Activated CD4-positive, alpha-beta T cell treated with anti-CD3 and anti-CD28 coated beads, Interleukin-2, amount 10 ng/mL, durations not matched to agents 7 days and 5 days (primary cell): ENCODE measurements at regions not wholly inside any gene's neighbourhood (a gene's known extent, or its start where the extent isn't known, plus 50 kb on each side); places are given as distances from the start of the nearest gene placed in this dataset.

ENCODE experiments used
- CTCF ChIA-PET: fragments of 350-600 bp; sonication (Branson Sonifier 250); formaldehyde crosslinking; loops from one replicate; lab custom pipeline; 2021; ENCODE audit warnings: antibody characterized with exemption; lab: Charles Lee
- POLR2A ChIA-PET: fragments of 350-600 bp; sonication (Branson Sonifier 250); formaldehyde crosslinking; loops from one replicate; lab custom pipeline; 2021; ENCODE audit warnings: antibody characterized with exemption; lab: Charles Lee
- DNase-seq: peaks from one replicate; pipeline ENCODE4 v3.0.0-alpha.2; 2020
- H3K27ac Mint-ChIP-seq: one replicate; pipeline ENCODE4 v1.8.0; 2021; ENCODE audit warnings: mild to moderate bottlenecking, moderate library complexity, mixed read lengths
- H3K27me3 Mint-ChIP-seq: one replicate; pipeline ENCODE4 v1.8.0; 2021; ENCODE audit warnings: mixed read lengths
- H3K36me3 Mint-ChIP-seq: one replicate; pipeline ENCODE4 v1.8.0; 2021; ENCODE audit warnings: low read depth, mixed read lengths
- H3K4me1 Mint-ChIP-seq: one replicate; pipeline ENCODE4 v1.8.0; 2021; ENCODE audit warnings: mixed read lengths
- H3K4me3 Mint-ChIP-seq: one replicate; pipeline ENCODE4 v1.8.0; 2021; ENCODE audit warnings: mild to moderate bottlenecking, moderate library complexity, mixed read lengths
- H3K9me3 Mint-ChIP-seq: one replicate; pipeline ENCODE4 v1.8.0; 2021; ENCODE audit warnings: mixed read lengths

- Mint-ChIP-seq H3K27ac (no peak overlapping the region), H3K9me3 (peaks cover 16% of the 10 kb centered on the region), H3K36me3 (no peaks in the 10 kb centered on the region), H3K4me3 (no peak overlapping the region), H3K4me1 (peaks cover 11% of the 10 kb centered on the region), H3K27me3 (peaks cover 3% of the 10 kb centered on the region)
- DNase-seq, result no peak
- POLR2A ChIA-PET, result no interaction called here
- CTCF ChIA-PET, result interaction anchor here (0.6 to 0.7 kb wide), 2 partner anchors 150 to 944 kb away, joined by 3 to 4 read pairs; no protein-coding TSS in a partner anchor
Observed at GRCh38 chr1:11355559-11356475, 82.8 kb downstream of the UBIAD1 start.

GRCh38 chr1:11357276-11357675 is 84.3 kb downstream of the UBIAD1 start:
- ChIA-PET CTCF (no interaction called here), POLR2A (no interaction called here)
- Mint-ChIP-seq H3K9me3 (peaks cover 6% of the 10 kb centered on the region), H3K36me3 (no peaks in the 10 kb centered on the region), H3K27ac (no peak overlapping the region), H3K4me1 (peaks cover 8% of the 10 kb centered on the region), H3K27me3 (peaks cover 3% of the 10 kb centered on the region), H3K4me3 (no peak overlapping the region)
- no peak for DNase-seq

- ChIA-PET POLR2A (no interaction called here), CTCF (no interaction called here)
- Mint-ChIP-seq H3K27ac (no peak overlapping the region), H3K4me1 (no peaks in the 10 kb centered on the region), H3K9me3 (peaks cover 6% of the 10 kb centered on the region), H3K36me3 (no peaks in the 10 kb centered on the region), H3K4me3 (no peak overlapping the region), H3K27me3 (peaks cover 3% of the 10 kb centered on the region)
- DNase-seq, result no peak
Observed at GRCh38 chr1:11358984-11359383, 86.0 kb downstream of the UBIAD1 start.

- H3K4me1 Mint-ChIP-seq, result peaks cover 7% of the 10 kb centered on the region
- no peaks in the 10 kb centered on the region for H3K27me3 Mint-ChIP-seq
- no peak overlapping the region for H3K27ac Mint-ChIP-seq
- no peak overlapping the region for H3K4me3 Mint-ChIP-seq
- DNase-seq, result no peak
- H3K36me3 Mint-ChIP-seq, result no peaks in the 10 kb centered on the region
- ChIA-PET CTCF (no interaction called here), POLR2A (no interaction called here)
- no peaks in the 10 kb centered on the region for H3K9me3 Mint-ChIP-seq
Observed at GRCh38 chr1:11362547-11363021, 89.6 kb downstream of the UBIAD1 start.

GRCh38 chr1:11364170-11364569 is 91.2 kb downstream of the UBIAD1 start:
- Mint-ChIP-seq H3K9me3 (no peaks in the 10 kb centered on the region), H3K4me3 (no peak overlapping the region), H3K36me3 (no peaks in the 10 kb centered on the region), H3K27ac (no peak overlapping the region), H3K27me3 (no peaks in the 10 kb centered on the region), H3K4me1 (peaks cover 7% of the 10 kb centered on the region)
- DNase-seq, result peak; percentile 25
- ChIA-PET POLR2A (no interaction called here), CTCF (interaction anchor here (0.7 to 1.4 kb wide), 7 partner anchors 9 to 326 kb away, joined by 3 to 4 read pairs (median 3); no protein-coding TSS in a partner anchor)

- Mint-ChIP-seq H3K36me3 (no peaks in the 10 kb centered on the region), H3K4me3 (no peak overlapping the region), H3K27me3 (no peaks in the 10 kb centered on the region), H3K4me1 (peaks cover 7% of the 10 kb centered on the region), H3K9me3 (no peaks in the 10 kb centered on the region), H3K27ac (no peak overlapping the region)
- ChIA-PET CTCF (no interaction called here), POLR2A (no interaction called here)
- no peak for DNase-seq
Observed at GRCh38 chr1:11365744-11366387, 92.9 kb downstream of the UBIAD1 start.

- POLR2A ChIA-PET, result no interaction called here
- CTCF ChIA-PET, result interaction anchor here (0.5 to 1.0 kb wide), 3 partner anchors 9 to 205 kb away, joined by 3 to 4 read pairs (median 3); no protein-coding TSS in a partner anchor
- peaks cover 7% of the 10 kb centered on the region for H3K9me3 Mint-ChIP-seq
- no peak overlapping the region for H3K4me3 Mint-ChIP-seq
- H3K27me3 Mint-ChIP-seq, result no peaks in the 10 kb centered on the region
- H3K36me3 Mint-ChIP-seq, result peaks cover 1% of the 10 kb centered on the region
- peaks cover 11% of the 10 kb centered on the region for H3K4me1 Mint-ChIP-seq
- peak overlapping the region; percentile 70 for H3K27ac Mint-ChIP-seq
- DNase-seq, result no peak
Observed at GRCh38 chr1:11373029-11373894, 100.3 kb downstream of the UBIAD1 start.

GRCh38 chr1:11373895-11374747 is 101.1 kb downstream of the UBIAD1 start:
- H3K27ac Mint-ChIP-seq, result peak overlapping the region; percentile 70
- no peak overlapping the region for H3K4me3 Mint-ChIP-seq
- H3K9me3 Mint-ChIP-seq, result peaks cover 7% of the 10 kb centered on the region
- POLR2A ChIA-PET, result no interaction called here
- H3K27me3 Mint-ChIP-seq, result no peaks in the 10 kb centered on the region
- CTCF ChIA-PET, result interaction anchor here (1.0 kb wide), 1 partner anchor 10 kb away, joined by 3 read pairs; no protein-coding TSS in a partner anchor
- H3K4me1 Mint-ChIP-seq, result peaks cover 11% of the 10 kb centered on the region
- DNase-seq, result peak; percentile 16
- H3K36me3 Mint-ChIP-seq, result peaks cover 1% of the 10 kb centered on the region

GRCh38 chr1:11374748-11375110 is 101.7 kb downstream of the UBIAD1 start:
- no peak for DNase-seq
- CTCF ChIA-PET, result no interaction called here
- Mint-ChIP-seq H3K4me3 (no peak overlapping the region), H3K4me1 (peaks cover 11% of the 10 kb centered on the region), H3K27me3 (peaks cover under 1% of the 10 kb centered on the region), H3K27ac (no peak overlapping the region), H3K9me3 (peaks cover 7% of the 10 kb centered on the region), H3K36me3 (peaks cover 1% of the 10 kb centered on the region)
- POLR2A ChIA-PET, result no interaction called here

GRCh38 chr1:11377001-11377583 is 101.9 kb upstream of the DISP3 start:
- CTCF ChIA-PET, result interaction anchor here (1.2 kb wide), 1 partner anchor 16 kb away, joined by 3 read pairs; no protein-coding TSS in a partner anchor

GRCh38 chr1:11377954-11378353 is 101.0 kb upstream of the DISP3 start:
- Mint-ChIP-seq H3K27ac (no peak overlapping the region), H3K27me3 (peaks cover 6% of the 10 kb centered on the region)
- POLR2A ChIA-PET, result no interaction called here

More at GRCh38 chr1:11377001-11377583, 101.9 kb upstream of the DISP3 start:
- POLR2A ChIA-PET, result no interaction called here
- H3K9me3 Mint-ChIP-seq, result peaks cover 9% of the 10 kb centered on the region
- no peak overlapping the region for H3K27ac Mint-ChIP-seq
- peaks cover 13% of the 10 kb centered on the region for H3K4me1 Mint-ChIP-seq
- no peak overlapping the region for H3K4me3 Mint-ChIP-seq
- peaks cover 6% of the 10 kb centered on the region for H3K27me3 Mint-ChIP-seq
- H3K36me3 Mint-ChIP-seq, result peaks cover 3% of the 10 kb centered on the region
- DNase-seq, result no peak

More at GRCh38 chr1:11377954-11378353, 101.0 kb upstream of the DISP3 start:
- peaks cover 18% of the 10 kb centered on the region for H3K4me1 Mint-ChIP-seq
- H3K36me3 Mint-ChIP-seq, result peaks cover 5% of the 10 kb centered on the region
- no peak for DNase-seq
- CTCF ChIA-PET, result interaction anchor here (1.2 kb wide), 1 partner anchor 15 kb away, joined by 3 read pairs; no protein-coding TSS in a partner anchor
- peaks cover 10% of the 10 kb centered on the region for H3K9me3 Mint-ChIP-seq
- H3K4me3 Mint-ChIP-seq, result no peak overlapping the region
